GM12878 (cell line): ENCODE measurements at regions not wholly inside any gene's neighbourhood (a gene's known extent, or its start where the extent isn't known, plus 50 kb on each side); places are given as distances from the start of the nearest gene placed in this dataset.

Source experiments
- CEBPB ChIP-seq, 2 experiments: fragments of 150-350 bp in 1 of 2; IDR thresholded peaks; 2 replicates each; pipeline ENCODE4 v1.6.1; 2012 to 2014; ENCODE audit warnings: low read depth in 2 of 2, low read length in 2 of 2, borderline replicate concordance in 1 of 2, inconsistent platforms in 1 of 2
- CTCF ChIP-seq, 3 experiments: IDR thresholded peaks in 2 of 3; conservative IDR thresholded peaks in 1 of 3; 2 replicates each; pipeline ENCODE4 v1.5.1; 2011; ENCODE audit warnings: low read depth in 3 of 3, low read length in 3 of 3, mild to moderate bottlenecking in 3 of 3, control low read depth in 2 of 3, moderate library complexity in 2 of 3, inconsistent platforms in 1 of 3, mixed read lengths in 1 of 3; ENCODE audit not compliant: control insufficient read depth in 2 of 3, insufficient read depth in 1 of 3; ENCODE audit errors: extremely low read depth in 1 of 3
- ELK1 ChIP-seq: IDR thresholded peaks from 2 replicates; pipeline ENCODE4 v1.6.1; 2012; ENCODE audit warnings: low read depth, low read length, improper control_type of control experiment
- EP300 ChIP-seq, 2 experiments: fragments of 150-350 bp in 1 of 2; IDR thresholded peaks; 2 replicates each; pipeline ENCODE4 v1.6.1; 2011 to 2012; ENCODE audit warnings: low read depth in 2 of 2, low read length in 2 of 2, borderline replicate concordance in 1 of 2, improper control_type of control experiment in 1 of 2, inconsistent platforms in 1 of 2; ENCODE audit not compliant: control insufficient read depth in 1 of 2
- EZH2 ChIP-seq: IDR thresholded peaks from 2 replicates; pipeline ENCODE4 v1.6.1; 2012; ENCODE audit warnings: low read depth, mild to moderate bottlenecking, control low read depth, inconsistent platforms, low read length, borderline replicate concordance; ENCODE audit not compliant: control insufficient read depth
- HDAC2 ChIP-seq: fragments of 200-600 bp; sonication (generic); IDR thresholded peaks from 2 replicates; pipeline ENCODE4 v1.6.1; 2017
- NFXL1 ChIP-seq: fragments of 450-650 bp; IDR thresholded peaks from 2 replicates; pipeline ENCODE4 v1.6.1; 2017; ENCODE audit warnings: antibody characterized with exemption, mild to moderate bottlenecking, borderline replicate concordance
- NRF1 ChIP-seq: conservative IDR thresholded peaks from 2 replicates; pipeline ENCODE4 v1.6.1; 2011; ENCODE audit warnings: mild to moderate bottlenecking, low read depth, low read length, improper control_type of control experiment
- RAD51 ChIP-seq: fragments of 450-650 bp; IDR thresholded peaks from 2 replicates; pipeline ENCODE4 v1.6.1; 2016; ENCODE audit warnings: moderate library complexity, mild to moderate bottlenecking, inconsistent platforms
- SRF ChIP-seq, 2 experiments: IDR thresholded peaks; 2 replicates each; pipeline ENCODE4 v1.6.1; 2011; ENCODE audit warnings: low read depth in 2 of 2, low read length in 2 of 2, mild to moderate bottlenecking in 1 of 2, moderate library complexity in 1 of 2
- YY1 ChIP-seq: IDR thresholded peaks from 2 replicates; pipeline ENCODE4 v1.6.1; 2011; ENCODE audit warnings: low read depth, mild to moderate bottlenecking, low read length
- ZBTB33 ChIP-seq: fragments of 450-650 bp; IDR thresholded peaks from 2 replicates; pipeline ENCODE4 v1.6.1; 2017; ENCODE audit warnings: mild to moderate bottlenecking
- ZNF274 ChIP-seq: IDR thresholded peaks from one replicate; pipeline ENCODE4 v1.8.0; 2011; ENCODE audit not compliant: insufficient read length, insufficient read depth
- ZNF592 ChIP-seq: fragments of 450-650 bp; IDR thresholded peaks from 2 replicates; pipeline ENCODE4 v1.6.1; 2017; ENCODE audit warnings: mild to moderate bottlenecking, moderate library complexity

- TF ChIP-seq YY1 (no peak), RAD51 (no peak), CTCF (IDR thresholded peaks at IDR 0.05 in 2 of 3, conservative IDR thresholded peaks at IDR 0.05 in 1 of 3; ENCODE audit: control insufficient read depth in 2 of 3, extremely low read depth in 1 of 3, insufficient read depth in 1 of 3, low read depth in 3 of 3, low read length in 3 of 3) (no peak), ZNF274 (no peak), CEBPB (IDR thresholded peaks at IDR 0.05; ENCODE audit: borderline replicate concordance in 1 of 2, low read depth in 2 of 2, low read length in 2 of 2) (no peak), HDAC2 (no peak), NRF1 (no peak), NFXL1 (no peak), EP300 (IDR thresholded peaks at IDR 0.05; ENCODE audit: borderline replicate concordance in 1 of 2, control insufficient read depth in 1 of 2, low read depth in 2 of 2, low read length in 2 of 2) (no peak), ZNF592 (no peak), SRF (IDR thresholded peaks at IDR 0.05; ENCODE audit: low read depth in 2 of 2, low read length in 2 of 2) (no peak), ELK1 (no peak), ZBTB33 (no peak), EZH2 (no peak)
Observed at GRCh38 chr9:1768561-1768960, 246.6 kb upstream of the SMARCA2 start.
